ENCODE measurements at regions not wholly inside any gene's neighbourhood (a gene's known extent, or its start where the extent isn't known, plus 50 kb on each side); places are given as distances from the start of the nearest gene placed in this dataset.

DNA sequence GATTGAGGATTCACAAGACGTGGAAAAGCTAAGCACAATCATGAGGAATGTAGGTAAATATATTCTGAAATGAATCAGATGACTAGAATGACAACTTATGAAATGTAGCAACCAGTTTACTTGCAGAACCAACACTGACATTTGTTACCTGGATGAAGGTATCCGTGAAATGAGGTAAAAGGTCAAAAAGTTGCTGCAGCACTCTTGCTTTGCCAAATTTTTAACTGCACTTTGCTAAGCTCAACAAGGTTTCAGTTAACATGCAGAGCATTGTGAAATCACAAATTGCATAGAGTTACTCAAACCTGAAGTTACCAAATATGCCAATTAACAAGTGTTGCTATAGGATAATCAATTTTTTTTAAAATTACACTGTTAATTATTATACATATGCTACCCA is 1280.1 kb downstream of the KCNT2 start:
- no peak for DNase-seq

DNA sequence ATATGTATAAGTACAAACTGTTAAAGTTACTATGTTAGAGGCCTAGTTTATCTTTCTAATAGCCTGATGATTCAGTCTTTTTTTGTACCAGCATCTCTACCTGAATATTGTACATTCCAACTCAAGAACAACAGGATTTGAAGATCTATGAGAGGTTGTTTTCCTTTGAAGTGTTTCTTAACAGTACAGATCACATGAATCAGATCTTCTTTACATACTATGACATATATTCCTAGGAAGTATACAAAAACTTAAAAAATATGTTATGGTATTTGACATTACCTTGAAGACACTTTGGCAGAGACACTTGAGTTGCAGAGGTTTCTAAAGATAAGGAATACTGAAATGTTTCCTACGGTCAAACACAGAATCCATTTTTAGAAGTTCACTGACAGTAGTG is 1280.9 kb downstream of the KCNT2 start:
- no peak for DNase-seq

- DNase-seq: no peak
Observed at GRCh38 chr1:195326325-195326724, 1281.9 kb downstream of the KCNT2 start.

DNA sequence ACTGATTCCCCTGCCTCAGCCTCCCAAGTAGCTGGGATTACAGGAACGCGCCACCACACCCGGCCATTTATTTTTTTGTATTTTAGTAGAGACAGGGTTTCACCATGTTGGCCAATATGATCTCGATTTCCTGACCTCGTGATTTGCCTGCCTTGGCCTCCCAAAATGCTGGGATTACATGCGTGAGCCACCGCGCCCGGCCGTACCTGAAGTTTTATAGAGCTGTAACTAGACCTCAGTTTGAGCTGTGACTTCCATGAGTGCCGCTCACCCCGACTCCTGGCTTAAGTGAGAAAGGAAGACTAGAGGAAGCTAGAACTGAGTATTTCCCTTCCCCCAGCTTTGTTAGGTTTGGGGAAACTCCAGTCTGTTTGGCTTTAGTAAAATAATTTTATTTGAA is 1283.1 kb downstream of the KCNT2 start:
- no peak for DNase-seq

DNA sequence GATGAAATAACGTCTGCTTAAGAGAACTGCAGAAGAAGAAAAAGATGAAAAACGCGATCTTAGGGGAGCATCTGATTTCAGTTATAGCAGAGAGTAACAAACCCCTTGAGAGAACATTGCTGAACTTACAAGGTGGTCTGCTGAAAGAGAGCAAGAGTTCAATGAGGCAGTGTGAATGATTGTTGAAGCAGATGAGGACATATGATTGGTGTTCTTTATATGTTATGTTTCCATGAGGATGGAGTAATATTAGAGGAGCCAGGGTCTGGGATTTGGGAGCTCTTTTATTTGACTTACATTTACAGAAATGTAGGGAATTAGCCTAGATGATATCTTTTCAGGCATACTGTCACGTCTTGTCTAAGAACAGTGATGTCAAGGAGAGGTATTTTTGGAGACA is 1302.0 kb downstream of the KCNT2 start:
- no peak for DNase-seq

DNA sequence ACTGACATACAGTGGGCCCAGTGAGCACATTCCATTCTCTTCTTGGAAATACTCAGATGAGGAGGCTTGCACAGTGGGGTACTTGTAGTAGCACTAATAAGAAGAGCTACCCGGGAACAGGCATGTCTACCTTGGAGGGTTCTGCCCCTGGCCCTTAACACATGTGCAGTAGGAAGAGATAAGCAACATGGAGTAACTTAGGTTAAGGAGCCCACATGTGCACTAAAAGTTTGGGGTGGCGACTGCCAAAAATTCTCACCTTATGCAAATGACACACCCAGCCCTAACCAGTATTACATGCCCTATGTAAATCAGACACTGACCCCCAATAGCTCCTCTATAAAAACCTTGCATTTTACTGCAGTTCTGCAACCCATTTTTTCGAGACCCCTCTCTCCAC is 1313.3 kb downstream of the KCNT2 start:
- DNase-seq: no peak

DNA sequence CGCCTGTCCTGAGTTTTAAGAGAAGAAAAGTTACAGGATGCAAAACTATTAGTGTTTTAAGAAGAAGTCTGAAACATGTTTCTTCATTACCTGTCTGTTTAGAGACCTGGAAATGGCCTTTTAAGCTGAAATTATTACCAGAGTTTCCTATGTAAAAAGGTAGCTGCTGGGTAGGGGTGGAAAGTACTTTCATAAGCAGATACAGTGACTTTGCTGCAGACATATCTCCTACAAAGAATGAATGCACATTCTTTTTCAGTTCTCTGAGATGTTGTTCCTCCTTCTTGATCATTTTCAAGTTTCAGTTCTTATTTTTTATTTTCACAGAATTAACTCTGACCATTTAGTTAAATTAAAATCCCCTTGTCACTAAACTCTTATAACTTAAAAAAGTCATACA is 1329.6 kb downstream of the KCNT2 start:
- no peak for DNase-seq

GRCh38 chr1:195275710-195276109 is 1332.5 kb downstream of the KCNT2 start:
- no peak for DNase-seq

- no peak for DNase-seq
Observed at GRCh38 chr1:195251900-195252299, 1356.3 kb downstream of the KCNT2 start.

DNA sequence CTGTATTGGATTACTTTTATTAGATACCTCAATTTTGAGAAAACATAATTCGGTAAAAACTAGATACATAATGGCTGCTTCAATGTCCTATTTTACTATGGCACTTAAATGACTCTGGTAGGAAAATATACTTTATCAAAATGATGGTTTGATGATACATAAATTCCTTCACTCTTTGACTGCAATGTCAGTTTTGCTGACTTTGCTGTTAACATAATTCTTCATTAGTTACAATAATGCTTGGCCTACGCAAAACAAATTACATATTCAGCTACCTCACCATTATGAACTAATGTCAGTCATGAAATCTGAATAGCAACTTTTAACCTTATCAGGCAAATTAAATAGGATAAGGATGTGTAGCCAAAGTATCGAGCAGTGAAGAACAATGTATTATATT is 1364.7 kb downstream of the KCNT2 start:
- DNase-seq: no peak

DNA sequence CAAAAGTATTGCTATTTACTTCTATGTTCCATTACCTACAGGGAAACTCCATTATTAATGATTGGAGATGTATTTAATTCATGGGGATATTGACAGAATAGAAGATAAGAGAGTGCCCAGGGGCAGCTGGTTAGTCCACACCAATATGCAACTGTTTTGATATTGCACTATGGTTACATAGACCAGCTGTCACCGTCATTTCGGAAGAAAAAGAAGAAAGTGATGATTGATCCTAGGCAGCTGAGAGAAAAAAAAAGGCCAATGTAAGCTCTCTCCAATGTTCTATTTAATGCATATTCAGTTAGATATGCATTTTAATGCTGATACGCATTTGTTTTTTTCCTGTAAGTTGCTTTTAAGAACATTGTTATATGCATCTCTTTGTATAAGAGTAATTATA is 1367.2 kb downstream of the KCNT2 start:
- no peak for DNase-seq

GRCh38 chr1:195238313-195238712 is 1369.9 kb downstream of the KCNT2 start:
- no peak for DNase-seq

DNA sequence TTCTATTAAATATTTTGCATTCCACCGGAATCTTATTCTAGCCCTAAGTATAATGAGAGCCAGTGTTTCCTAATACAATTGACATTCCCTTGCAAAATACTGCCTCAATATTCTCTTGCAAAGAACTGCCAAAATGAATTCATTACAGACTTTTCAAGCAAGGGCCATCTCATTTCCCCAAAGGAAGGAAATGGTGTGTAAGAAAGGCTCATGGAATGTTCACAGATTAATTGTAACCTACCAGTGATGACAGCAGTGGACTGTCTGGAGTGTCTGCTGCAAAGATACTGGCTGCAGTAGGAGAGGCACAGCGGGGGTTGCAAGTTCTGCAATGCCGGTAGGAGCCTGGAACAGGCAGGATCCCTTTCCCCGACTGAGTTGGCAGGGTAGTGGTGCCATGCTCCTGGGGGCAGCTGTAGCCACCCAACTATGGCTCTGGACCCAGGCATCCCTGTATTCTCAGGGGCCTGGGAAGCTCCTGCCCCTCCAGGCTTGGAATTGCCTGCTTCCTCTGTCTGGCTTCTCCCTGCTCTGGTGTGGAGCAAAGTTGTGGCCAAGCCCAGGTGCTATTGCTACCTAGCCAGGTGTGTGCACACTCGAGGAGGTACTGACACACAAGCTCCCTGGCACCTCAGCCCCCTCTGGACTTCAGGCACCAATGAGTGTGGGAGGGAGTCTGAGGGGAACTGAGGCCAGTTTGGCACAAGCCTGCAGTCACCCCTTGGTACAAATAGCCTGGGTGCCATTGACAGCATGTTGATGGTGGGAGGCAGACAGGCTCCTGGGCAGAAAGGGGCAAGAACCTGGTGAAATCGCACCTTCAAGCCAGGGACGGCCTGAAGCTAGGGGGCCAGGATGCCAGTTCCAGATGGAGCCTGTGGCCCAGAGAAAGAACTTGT is 1371.0 kb downstream of the KCNT2 start:
- DNase-seq: no peak

- no peak for DNase-seq
Observed at GRCh38 chr1:195218428-195219212, 1389.6 kb downstream of the KCNT2 start.

GRCh38 chr1:195202241-195202640 is 1406.0 kb downstream of the KCNT2 start:
- peak; percentile 70 for DNase-seq

GRCh38 chr1:195200772-195201171 is 1407.5 kb downstream of the KCNT2 start:
- no peak for DNase-seq

- DNase-seq: no peak
Observed at GRCh38 chr1:195197116-195197515, 1411.1 kb downstream of the KCNT2 start.

DNA sequence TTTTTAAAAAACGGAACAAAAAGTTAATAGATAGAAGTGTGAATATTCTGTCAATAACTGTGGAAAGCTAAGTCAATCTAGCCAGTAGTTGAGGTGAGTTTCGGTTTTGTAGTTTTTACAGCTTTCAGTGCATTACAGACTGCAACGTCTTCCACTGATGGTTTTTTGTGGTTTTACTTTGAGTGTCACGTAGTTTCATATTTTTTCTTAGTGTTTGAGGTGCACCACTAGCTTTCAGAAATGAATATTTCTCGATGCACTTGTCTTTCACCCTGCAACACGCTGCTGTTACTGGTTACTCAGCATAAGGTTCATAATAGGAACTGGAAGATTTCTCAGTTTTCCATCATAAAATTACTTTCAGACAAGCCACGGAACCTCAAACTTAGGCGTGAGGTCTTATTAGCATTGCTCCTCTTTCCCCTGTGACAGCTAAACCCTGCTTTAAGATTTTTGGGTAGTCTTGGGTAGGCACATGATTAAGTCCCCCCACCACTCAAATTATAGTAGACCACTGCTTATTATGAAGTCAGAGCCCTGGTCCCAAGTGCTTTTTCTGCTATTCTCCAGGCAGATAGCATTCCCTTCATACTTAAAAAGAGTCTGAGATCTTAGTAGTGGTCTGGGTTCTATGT is 1412.7 kb downstream of the KCNT2 start:
- DNase-seq: no peak

DNA sequence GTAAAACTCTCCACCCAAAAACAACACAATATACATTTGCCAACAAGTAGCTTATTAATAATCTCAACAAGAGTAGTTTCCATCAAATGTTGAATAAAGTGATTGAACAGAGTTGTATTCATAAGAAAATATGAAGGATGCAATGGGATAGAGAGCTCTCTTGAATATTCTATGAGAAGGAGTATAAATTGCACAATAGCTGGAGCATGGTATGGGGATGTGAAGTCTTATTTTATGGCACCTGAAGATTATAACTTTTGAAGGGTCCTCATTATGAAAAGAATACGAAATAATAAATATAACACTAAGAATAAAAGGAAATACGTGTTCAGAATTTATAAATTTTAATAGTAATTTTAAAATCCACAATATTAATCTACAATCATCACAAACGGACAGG is 1415.1 kb downstream of the KCNT2 start:
- DNase-seq: no peak

GRCh38 chr1:195188821-195189220 is 1419.4 kb downstream of the KCNT2 start:
- DNase-seq: no peak

DNA sequence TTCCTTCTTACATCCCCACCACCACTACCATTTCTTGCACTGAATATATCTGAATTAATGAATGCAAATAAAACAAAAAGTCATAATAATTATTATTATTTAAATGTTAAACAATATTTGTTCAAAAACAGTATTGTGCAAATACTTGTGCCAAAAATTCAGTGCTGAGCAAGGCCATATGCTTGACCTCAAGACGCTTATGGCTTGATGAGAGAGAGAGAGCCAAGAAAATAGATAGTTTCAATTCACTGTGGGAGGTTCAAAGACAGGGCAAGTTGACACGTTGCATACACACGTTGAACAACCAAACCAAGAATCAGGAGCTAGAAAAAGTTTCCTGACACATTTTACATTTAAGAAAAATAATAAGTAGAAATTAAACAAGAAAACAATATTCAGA is 1421.7 kb downstream of the KCNT2 start:
- no peak for DNase-seq

DNA sequence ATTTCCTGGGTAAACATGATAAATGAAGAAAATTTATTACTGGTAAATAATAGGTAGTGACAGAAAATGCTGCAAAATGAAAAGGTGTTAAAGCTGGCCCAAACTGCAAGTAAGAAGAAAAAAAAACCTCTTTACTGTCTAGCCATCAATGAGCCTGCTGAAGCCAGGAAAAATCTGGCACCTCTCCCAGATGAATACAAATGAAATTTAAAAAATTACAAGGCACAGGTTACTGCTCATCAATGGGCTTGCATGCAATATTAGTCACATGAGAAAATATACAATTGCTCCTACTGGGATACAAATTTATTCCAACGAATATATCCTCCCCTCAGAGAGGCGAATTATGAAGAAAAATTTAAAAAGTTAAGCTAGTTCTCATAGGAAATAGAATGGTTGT is 1422.5 kb downstream of the KCNT2 start:
- peak; percentile 85 for DNase-seq

DNA sequence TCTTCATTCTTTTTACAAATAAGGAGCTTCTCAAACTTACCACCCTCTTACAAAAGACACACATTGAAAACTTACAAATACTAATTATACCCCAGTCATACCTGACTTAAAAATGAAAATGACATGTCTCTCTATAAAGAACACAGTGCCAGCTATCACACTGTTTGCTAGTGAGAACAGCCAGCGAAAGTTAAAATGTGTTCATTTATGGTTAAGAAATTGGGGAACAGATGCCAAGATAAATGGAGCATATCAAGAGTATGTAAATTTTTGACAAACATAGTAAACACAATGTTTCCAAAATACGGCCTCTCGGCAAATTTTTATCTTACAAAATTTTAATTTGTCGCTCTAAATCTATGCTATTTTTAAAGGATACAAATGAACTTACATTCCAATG is 1422.9 kb downstream of the KCNT2 start:
- DNase-seq: peak; percentile 32

DNA sequence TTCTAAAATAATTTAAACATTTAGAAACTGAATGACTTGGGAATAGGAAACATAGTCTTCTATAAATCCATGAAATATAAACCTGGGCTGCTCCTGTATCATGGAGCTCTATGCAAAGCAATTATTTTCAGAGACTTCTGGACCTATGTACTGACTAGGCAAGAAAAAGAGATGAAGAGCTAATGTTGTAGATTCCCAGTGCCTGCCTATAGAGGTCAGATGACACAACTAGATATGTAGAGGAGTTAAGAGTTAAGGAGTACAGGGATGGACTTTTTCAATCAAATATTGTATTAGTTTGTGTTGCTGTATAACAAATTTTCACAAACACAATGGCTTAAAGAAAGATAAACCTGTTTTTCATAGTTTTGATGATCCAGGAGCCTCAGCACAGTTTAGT is 1434.5 kb downstream of the KCNT2 start:
- DNase-seq: no peak

All from NCI-H446 treated with DMSO at 0.1 percent for 48 hours (cell line).